Hematopoietic multipotent progenitor cell treated with erythropoietin and hydrocortisone succinate and interleukin-3 and kit ligand, for 4 days (in vitro differentiated cells): ENCODE measurements at regions not wholly inside any gene's neighbourhood (a gene's known extent, or its start where the extent isn't known, plus 50 kb on each side); places are given as distances from the start of the nearest gene placed in this dataset.
A peak's percentile ranks its signal among the peaks of the same experiment; 100 is the strongest.
"Not testable (repeated sequence)": the region's sequence is repeated elsewhere in the genome, so short reads cannot be mapped to it uniquely, and the experiment has no call there.

Source experiments
- DNase-seq: peaks from one replicate; pipeline ENCODE4 v3.0.0-alpha.2; 2015

- DNase-seq, result no peak
Measured at GRCh38 chr5:168088410-168089173, 202.9 kb upstream of the WWC1 start.

GRCh38 chr5:168089201-168089887, 202.1 kb upstream of the WWC1 start:
- no peak for DNase-seq

GRCh38 chr5:168092209-168093185, 198.9 kb upstream of the WWC1 start:
- DNase-seq, result no peak

- no peak for DNase-seq
Measured at GRCh38 chr5:168093200-168093910, 198.1 kb upstream of the WWC1 start.

- DNase-seq, result no peak
Measured at GRCh38 chr5:168096525-168096924, 194.9 kb upstream of the WWC1 start.

- DNase-seq, result no peak
Measured at GRCh38 chr5:168097876-168098653, 193.4 kb upstream of the WWC1 start.

GRCh38 chr5:168101352-168101751, 190.1 kb upstream of the WWC1 start:
- DNase-seq, result no peak

- DNase-seq, result not testable (repeated sequence)
Measured at GRCh38 chr5:168103018-168103417, 188.4 kb upstream of the WWC1 start.

GRCh38 chr5:168104350-168104749, 187.1 kb upstream of the WWC1 start:
- no peak for DNase-seq

- DNase-seq, result peak; percentile 53
Measured at GRCh38 chr5:168104811-168105481, 186.5 kb upstream of the WWC1 start.

- DNase-seq, result no peak
Measured at GRCh38 chr5:168106008-168106761, 185.3 kb upstream of the WWC1 start.

- no peak for DNase-seq
Measured at GRCh38 chr5:168109441-168109840, 182.0 kb upstream of the WWC1 start.

- no peak for DNase-seq
Measured at GRCh38 chr5:168110384-168110783, 181.1 kb upstream of the WWC1 start.

- DNase-seq, result peak; percentile 47
Measured at GRCh38 chr5:168110870-168111832, 180.3 kb upstream of the WWC1 start.

- peak; percentile 68 for DNase-seq
Measured at GRCh38 chr5:168114444-168115017, 176.9 kb upstream of the WWC1 start.

- DNase-seq, result no peak
Measured at GRCh38 chr5:168117469-168117868, 174.0 kb upstream of the WWC1 start.

- DNase-seq, result no peak
Measured at GRCh38 chr5:168118042-168118668, 173.3 kb upstream of the WWC1 start.
